Neural progenitor cell (in vitro differentiated cells): ENCODE measurements at regions not wholly inside any gene's neighbourhood (a gene's known extent, or its start where the extent isn't known, plus 50 kb on each side); places are given as distances from the start of the nearest gene placed in this dataset.

Experiments used
- EZH2 ChIP-seq: fragments of 200-600 bp; sonication (generic); IDR thresholded peaks from 2 replicates; pipeline ENCODE4 v1.6.1; 2017; ENCODE audit warnings: antibody characterized with exemption, mild to moderate bottlenecking, moderate library complexity
- TF ChIP-seq, protein P1 (sequence below): fragments of 200-600 bp; sonication (generic); IDR thresholded peaks from 2 replicates; pipeline ENCODE4 v1.5.1; 2017; ENCODE audit warnings: antibody characterized with exemption, mild to moderate bottlenecking

- TF ChIP-seq, protein P1, sequence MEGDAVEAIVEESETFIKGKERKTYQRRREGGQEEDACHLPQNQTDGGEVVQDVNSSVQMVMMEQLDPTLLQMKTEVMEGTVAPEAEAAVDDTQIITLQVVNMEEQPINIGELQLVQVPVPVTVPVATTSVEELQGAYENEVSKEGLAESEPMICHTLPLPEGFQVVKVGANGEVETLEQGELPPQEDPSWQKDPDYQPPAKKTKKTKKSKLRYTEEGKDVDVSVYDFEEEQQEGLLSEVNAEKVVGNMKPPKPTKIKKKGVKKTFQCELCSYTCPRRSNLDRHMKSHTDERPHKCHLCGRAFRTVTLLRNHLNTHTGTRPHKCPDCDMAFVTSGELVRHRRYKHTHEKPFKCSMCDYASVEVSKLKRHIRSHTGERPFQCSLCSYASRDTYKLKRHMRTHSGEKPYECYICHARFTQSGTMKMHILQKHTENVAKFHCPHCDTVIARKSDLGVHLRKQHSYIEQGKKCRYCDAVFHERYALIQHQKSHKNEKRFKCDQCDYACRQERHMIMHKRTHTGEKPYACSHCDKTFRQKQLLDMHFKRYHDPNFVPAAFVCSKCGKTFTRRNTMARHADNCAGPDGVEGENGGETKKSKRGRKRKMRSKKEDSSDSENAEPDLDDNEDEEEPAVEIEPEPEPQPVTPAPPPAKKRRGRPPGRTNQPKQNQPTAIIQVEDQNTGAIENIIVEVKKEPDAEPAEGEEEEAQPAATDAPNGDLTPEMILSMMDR = no peak
- no peak for TF ChIP-seq EZH2
Measured at GRCh38 chr16:63785170-63785569, 1336.7 kb downstream of the CDH11 start.
